ENCODE measurements at regions not wholly inside any gene's neighbourhood (a gene's known extent, or its start where the extent isn't known, plus 50 kb on each side); places are given as distances from the start of the nearest gene placed in this dataset.

GRCh38 chr2:52537588-52537987 lies 1230.0 kb upstream of the CHAC2 start:
- H3K4me1 ChIP-seq (ENCODE audit: control insufficient read depth, insufficient read depth, low read length), result no peaks in the 10 kb centered on the region
- H3K4me3 ChIP-seq (ENCODE audit: low read length), result no peak overlapping the region
- H3K27me3 ChIP-seq (ENCODE audit: control insufficient read depth, insufficient read depth, low read length, poor library complexity, severe bottlenecking), result no peaks in the 10 kb centered on the region
- TF ChIP-seq CTCF (conservative IDR thresholded peaks at IDR 0.05), result no peak
- no peak overlapping the region for H3K9ac ChIP-seq (ENCODE audit: extremely low read depth, low read length, poor library complexity, severe bottlenecking)
- H3K4me1 Mint-ChIP-seq, result no peaks in the 10 kb centered on the region
- no peak overlapping the region for H3K4me3 Mint-ChIP-seq
- H3K36me3 ChIP-seq (ENCODE audit: control insufficient read depth, insufficient read depth, low read length), result no peaks in the 10 kb centered on the region
- no peak for DNase-seq
- no peak overlapping the region for H3K27ac Mint-ChIP-seq
- no peaks in the 10 kb centered on the region for H3K9me3 ChIP-seq (ENCODE audit: control insufficient read depth, low read length)
- no peaks in the 10 kb centered on the region for H3K36me3 Mint-ChIP-seq (ENCODE audit: low read depth)
- no peak overlapping the region for H3K27ac ChIP-seq (ENCODE audit: low read depth, low read length)
- WGBS, 2 experiments (ENCODE audit: insufficient coverage in 1 of 2, insufficient read length in 1 of 2), result 100% methylated on average over 1 of the region's 1 CpG; no CpG with 5 or more reads in 1 of the 2 experiments
- H3K9me3 Mint-ChIP-seq, result no peaks in the 10 kb centered on the region
- no peaks in the 10 kb centered on the region for H3K27me3 Mint-ChIP-seq (ENCODE audit: insufficient read depth)

GRCh38 chr2:52536929-52537460 lies 1230.6 kb upstream of the CHAC2 start:
- H3K9me3 Mint-ChIP-seq, result no peaks in the 10 kb centered on the region
- no peak overlapping the region for H3K4me3 ChIP-seq (ENCODE audit: low read length)

GRCh38 chr2:52532956-52533355 lies 1234.6 kb upstream of the CHAC2 start:
- no peak overlapping the region for H3K9ac ChIP-seq (ENCODE audit: extremely low read depth, low read length, poor library complexity, severe bottlenecking)
- no peaks in the 10 kb centered on the region for H3K4me1 ChIP-seq (ENCODE audit: control insufficient read depth, insufficient read depth, low read length)
- no peak overlapping the region for H3K27ac Mint-ChIP-seq
- DNase-seq, result no peak
- no peaks in the 10 kb centered on the region for H3K4me1 Mint-ChIP-seq
- H3K4me3 Mint-ChIP-seq, result no peak overlapping the region
- 94% methylated on average over 1 of the region's 1 CpG; no CpG with 5 or more reads in 1 of the 2 experiments for WGBS, 2 experiments (ENCODE audit: insufficient coverage in 1 of 2, insufficient read length in 1 of 2)
- H3K27me3 Mint-ChIP-seq (ENCODE audit: insufficient read depth), result no peaks in the 10 kb centered on the region
- no peak overlapping the region for H3K27ac ChIP-seq (ENCODE audit: low read depth, low read length)
- H3K36me3 ChIP-seq (ENCODE audit: control insufficient read depth, insufficient read depth, low read length), result no peaks in the 10 kb centered on the region
- no peak overlapping the region for H3K4me3 ChIP-seq (ENCODE audit: low read length)
- no peaks in the 10 kb centered on the region for H3K9me3 ChIP-seq (ENCODE audit: control insufficient read depth, low read length)
- H3K36me3 Mint-ChIP-seq (ENCODE audit: low read depth), result no peaks in the 10 kb centered on the region
- H3K9me3 Mint-ChIP-seq, result no peaks in the 10 kb centered on the region
- H3K27me3 ChIP-seq (ENCODE audit: control insufficient read depth, insufficient read depth, low read length, poor library complexity, severe bottlenecking), result no peaks in the 10 kb centered on the region
- TF ChIP-seq CTCF (conservative IDR thresholded peaks at IDR 0.05), result no peak

More at GRCh38 chr2:52536929-52537460, 1230.6 kb upstream of the CHAC2 start:
- 88% methylated on average over 3 of the region's 3 CpGs; no CpG with 5 or more reads in 1 of the 2 experiments for WGBS, 2 experiments (ENCODE audit: insufficient coverage in 1 of 2, insufficient read length in 1 of 2)
- Histone ChIP-seq H3K27ac (ENCODE audit: low read depth, low read length) (no peak overlapping the region), H3K9me3 (ENCODE audit: control insufficient read depth, low read length) (no peaks in the 10 kb centered on the region), H3K9ac (ENCODE audit: extremely low read depth, low read length, poor library complexity, severe bottlenecking) (no peak overlapping the region), H3K27me3 (ENCODE audit: control insufficient read depth, insufficient read depth, low read length, poor library complexity, severe bottlenecking) (no peaks in the 10 kb centered on the region), H3K36me3 (ENCODE audit: control insufficient read depth, insufficient read depth, low read length) (no peaks in the 10 kb centered on the region), H3K4me1 (ENCODE audit: control insufficient read depth, insufficient read depth, low read length) (no peaks in the 10 kb centered on the region)
- Mint-ChIP-seq H3K4me3 (no peak overlapping the region), H3K36me3 (ENCODE audit: low read depth) (no peaks in the 10 kb centered on the region), H3K27ac (no peak overlapping the region), H3K4me1 (no peaks in the 10 kb centered on the region), H3K27me3 (ENCODE audit: insufficient read depth) (no peaks in the 10 kb centered on the region)
- no peak for DNase-seq
- TF ChIP-seq CTCF (conservative IDR thresholded peaks at IDR 0.05), result no peak
